ENCODE measurements at regions not wholly inside any gene's neighbourhood (a gene's known extent, or its start where the extent isn't known, plus 50 kb on each side); places are given as distances from the start of the nearest gene placed in this dataset.

DNA sequence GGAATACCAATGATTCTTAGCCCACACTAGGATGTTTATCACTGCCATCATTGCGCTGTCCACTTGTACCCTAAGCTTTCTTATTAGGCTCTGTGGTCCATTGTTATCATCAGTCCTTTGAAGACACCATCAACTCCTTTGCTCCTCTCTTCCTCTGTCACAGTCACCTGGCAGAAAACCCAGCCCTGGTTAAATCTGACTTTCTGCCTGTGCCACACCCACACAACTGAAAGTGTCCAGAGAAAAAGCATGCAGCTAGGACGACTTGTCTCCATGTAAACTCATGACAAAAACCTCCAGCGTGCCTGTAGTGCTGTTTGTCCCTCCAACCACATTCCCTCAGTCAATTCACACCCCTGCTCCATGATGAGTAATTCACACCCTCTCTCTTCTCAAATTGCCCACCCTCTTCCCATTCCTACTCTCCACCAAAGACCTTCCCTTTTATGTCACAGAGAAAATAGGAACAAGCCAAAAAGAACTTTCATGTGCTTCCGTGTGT lies 297.4 kb upstream of the MGAT5 start:
- no peaks in the 10 kb centered on the region for H3K36me3 ChIP-seq (ENCODE audit: control insufficient read depth in 2 of 2, insufficient read depth in 2 of 2, low read length in 1 of 2)
- H3K9ac ChIP-seq (ENCODE audit: control insufficient read depth, insufficient read depth, low read length) = no peak overlapping the region
- H3K27me3 ChIP-seq (replicated peaks in 1 of 2; ENCODE audit: control insufficient read depth in 2 of 2, insufficient read depth in 2 of 2, low read length in 1 of 2) = no peaks in the 10 kb centered on the region; a peak in 1 of 4 replicates
- in situ Hi-C loops (cut with MboI) (no loop called here), intact Hi-C loops (cut with micrococcal nuclease; ENCODE audit: unreplicated experiment) (loop anchor here (10.0 kb wide), 1 partner anchor 278 kb away; no protein-coding TSS in a partner anchor)
- no peak overlapping the region for H3K4me3 ChIP-seq
- FAIRE-seq (no peak), DNase-seq (ENCODE audit: low read depth, low spot score) (no peak), ATAC-seq (no peak)
- TF ChIP-seq E2F8 (IDR thresholded peaks at IDR 0.05; ENCODE audit: low read depth, partially characterized antibody) = no peak
- no peak for TF ChIP-seq GABPA (IDR thresholded peaks at IDR 0.05; ENCODE audit: low read depth)
- TF ChIP-seq YY1 (IDR thresholded peaks at IDR 0.05; ENCODE audit: low read depth, low read length) = no peak
- TF ChIP-seq BCL11A (IDR thresholded peaks at IDR 0.05; ENCODE audit: low read depth, low read length) = no peak
- no peak for TF ChIP-seq RB1 (IDR thresholded peaks at IDR 0.05; ENCODE audit: borderline replicate concordance)
- no peak for TF ChIP-seq GATAD2B (conservative IDR thresholded peaks at IDR 0.05; ENCODE audit: low read depth)
- TF ChIP-seq NR2C1 (IDR thresholded peaks at IDR 0.05) = no peak
- peaks cover 38% of the 10 kb centered on the region for H3K4me1 ChIP-seq (ENCODE audit: control insufficient read depth, insufficient read depth, low read length)
- no peaks in the 10 kb centered on the region for H3K79me2 ChIP-seq (ENCODE audit: control insufficient read depth, insufficient read depth, low read length)
- no peak overlapping the region for H2AFZ ChIP-seq (ENCODE audit: control insufficient read depth, low read depth, low read length)
- POLR2A ChIA-PET = no interaction called here
- RAD21 ChIA-PET (ENCODE audit: unreplicated experiment) = no interaction called here
- SMC1A ChIA-PET (ENCODE audit: uncharacterized antibody, unreplicated experiment) = no interaction called here
- no peaks in the 10 kb centered on the region; the same call in 2 of the 3 replicates for H3K9me3 ChIP-seq (replicated peaks; ENCODE audit: control insufficient read depth, insufficient read depth, low read length)
- H3K27ac ChIP-seq (ENCODE audit: control insufficient read depth, insufficient read depth) = no peak overlapping the region
- CTCF ChIA-PET = no interaction called here
- no peaks in the 10 kb centered on the region for H4K20me1 ChIP-seq (ENCODE audit: control insufficient read depth, insufficient read depth)
- 46% methylated on average over 4 of the region's 4 CpGs for WGBS (ENCODE audit: insufficient coverage, insufficient replicate concordance, low lambda C conversion rate, missing lambda C conversion rate)
- H3K4me2 ChIP-seq (ENCODE audit: control insufficient read depth, insufficient read depth) = no peak overlapping the region
- BruUV-seq (replicated peaks) = no TSS peak

All from GM12878 (cell line).